Skeletal muscle cell (primary cell): ENCODE measurements at regions not wholly inside any gene's neighbourhood (a gene's known extent, or its start where the extent isn't known, plus 50 kb on each side); places are given as distances from the start of the nearest gene placed in this dataset.

Source experiments
- DNase-seq: peaks from one replicate; pipeline ENCODE4 v3.0.0-alpha.2; 2010; ENCODE audit warnings: low read depth
- H3K4me3 ChIP-seq: 2 replicates; pipeline ENCODE4 v1.5.1; 2011; ENCODE audit warnings: low read depth, mild to moderate bottlenecking, control low read depth, low read length, moderate library complexity

- DNase-seq, result no peak
- H3K4me3 ChIP-seq, result no peak overlapping the region
These were observed 413.2 kb upstream of the JAG1 start for GRCh38 chr20:11086970-11087369.

GRCh38 chr20:11090751-11091150 is 417.0 kb upstream of the JAG1 start:
- no peak for DNase-seq
- H3K4me3 ChIP-seq, result no peak overlapping the region

- no peak for DNase-seq
- H3K4me3 ChIP-seq, result no peak overlapping the region
These were observed 417.7 kb upstream of the JAG1 start for GRCh38 chr20:11091511-11091910.

GRCh38 chr20:11092151-11092550 is 418.4 kb upstream of the JAG1 start:
- H3K4me3 ChIP-seq, result no peak overlapping the region
- DNase-seq, result no peak

- DNase-seq, result no peak
- H3K4me3 ChIP-seq, result no peak overlapping the region
These were observed 420.4 kb upstream of the JAG1 start for GRCh38 chr20:11094196-11094595.

- no peak for DNase-seq
- H3K4me3 ChIP-seq, result no peak overlapping the region
These were observed 420.9 kb upstream of the JAG1 start for GRCh38 chr20:11094711-11095110.

- no peak for DNase-seq
- H3K4me3 ChIP-seq, result no peak overlapping the region
These were observed 425.1 kb upstream of the JAG1 start for GRCh38 chr20:11098888-11099287.

GRCh38 chr20:11101243-11101642 is 427.4 kb upstream of the JAG1 start:
- H3K4me3 ChIP-seq, result no peak overlapping the region
- no peak for DNase-seq

GRCh38 chr20:11101696-11102095 is 427.9 kb upstream of the JAG1 start:
- H3K4me3 ChIP-seq, result no peak overlapping the region
- DNase-seq, result no peak

GRCh38 chr20:11103866-11104265 is 430.1 kb upstream of the JAG1 start:
- no peak for DNase-seq
- H3K4me3 ChIP-seq, result no peak overlapping the region

GRCh38 chr20:11108102-11108810 is 434.5 kb upstream of the JAG1 start:
- no peak for DNase-seq
- H3K4me3 ChIP-seq, result no peak overlapping the region

GRCh38 chr20:11110535-11110934 is 436.7 kb upstream of the JAG1 start:
- no peak overlapping the region for H3K4me3 ChIP-seq
- no peak for DNase-seq

GRCh38 chr20:11111191-11111590 is 437.4 kb upstream of the JAG1 start:
- no peak overlapping the region for H3K4me3 ChIP-seq
- no peak for DNase-seq

- DNase-seq, result no peak
- no peak overlapping the region for H3K4me3 ChIP-seq
These were observed 439.0 kb upstream of the JAG1 start for GRCh38 chr20:11112832-11113231.

GRCh38 chr20:11114382-11114781 is 440.6 kb upstream of the JAG1 start:
- DNase-seq, result no peak
- no peak overlapping the region for H3K4me3 ChIP-seq

GRCh38 chr20:11117808-11118528 is 444.2 kb upstream of the JAG1 start:
- no peak overlapping the region for H3K4me3 ChIP-seq
- peak; percentile 84 for DNase-seq

GRCh38 chr20:11118802-11119380 is 445.1 kb upstream of the JAG1 start:
- no peak for DNase-seq
- no peak overlapping the region for H3K4me3 ChIP-seq

- no peak for DNase-seq
- no peak overlapping the region for H3K4me3 ChIP-seq
These were observed 445.8 kb upstream of the JAG1 start for GRCh38 chr20:11119573-11119972.

- no peak overlapping the region for H3K4me3 ChIP-seq
- DNase-seq, result no peak
These were observed 446.6 kb upstream of the JAG1 start for GRCh38 chr20:11120431-11120830.

GRCh38 chr20:11124849-11125505 is 451.2 kb upstream of the JAG1 start:
- no peak overlapping the region for H3K4me3 ChIP-seq
- DNase-seq, result no peak
